ENCODE measurements at regions not wholly inside any gene's neighbourhood (a gene's known extent, or its start where the extent isn't known, plus 50 kb on each side); places are given as distances from the start of the nearest gene placed in this dataset.

GRCh38 chr20:12225898-12226297 is 308.2 kb downstream of the BTBD3 start:
- no peaks in the 10 kb centered on the region for H3K36me3 ChIP-seq (ENCODE audit: control insufficient read depth in 2 of 2, extremely low read depth in 1 of 2, insufficient read depth in 2 of 2, low read length in 2 of 2)
- no peaks in the 10 kb centered on the region for H3K9me3 ChIP-seq (ENCODE audit: control insufficient read depth, low read depth, low read length)
- H3K9ac ChIP-seq (ENCODE audit: control insufficient read depth, extremely low read depth, insufficient read depth, low read length) = no peak overlapping the region
- dilution Hi-C loops (cut with MboI; ENCODE audit: extremely low pct_ligation_motif_present, low sequenced_read_pairs) = no loop called here
- no peak overlapping the region for H3K27ac ChIP-seq (ENCODE audit: control insufficient read depth, insufficient read depth, low read length)
- H2AFZ ChIP-seq (ENCODE audit: control insufficient read depth, low read length) = no peak overlapping the region
- no peak overlapping the region for H3K4me3 ChIP-seq (ENCODE audit: control insufficient read depth in 2 of 3, extremely low read depth in 1 of 3, insufficient read depth in 2 of 3, low read depth in 1 of 3, low read length in 3 of 3)
- H3K4me1 ChIP-seq (ENCODE audit: control insufficient read depth, extremely low read depth, insufficient read depth, low read length) = no peaks in the 10 kb centered on the region
- H3K27me3 ChIP-seq (ENCODE audit: control insufficient read depth, extremely low read depth, insufficient read depth, low read length) = no peaks in the 10 kb centered on the region
- H3K4me2 ChIP-seq (ENCODE audit: control insufficient read depth, extremely low read depth, insufficient read depth, low read depth, low read length) = no peak overlapping the region
- no peak for TF ChIP-seq EZH2 (IDR thresholded peaks at IDR 0.05; ENCODE audit: low read length)
- H4K20me1 ChIP-seq (ENCODE audit: control insufficient read depth, extremely low read depth, insufficient read depth, low read length) = no peaks in the 10 kb centered on the region
- H3K9me1 ChIP-seq (ENCODE audit: control insufficient read depth, extremely low read depth, insufficient read depth, low read length) = no peaks in the 10 kb centered on the region
- DNase-seq (ENCODE audit: low read depth, low spot score) (no peak), FAIRE-seq (no peak)
- no peaks in the 10 kb centered on the region for H3K79me2 ChIP-seq (ENCODE audit: control insufficient read depth, insufficient read depth, low read length)

- H3K4me2 ChIP-seq (ENCODE audit: control insufficient read depth, extremely low read depth, insufficient read depth, low read depth, low read length) = no peak overlapping the region
- no peaks in the 10 kb centered on the region for H4K20me1 ChIP-seq (ENCODE audit: control insufficient read depth, extremely low read depth, insufficient read depth, low read length)
- no peak overlapping the region for H3K4me3 ChIP-seq (ENCODE audit: control insufficient read depth in 2 of 3, extremely low read depth in 1 of 3, insufficient read depth in 2 of 3, low read depth in 1 of 3, low read length in 3 of 3)
- H3K27ac ChIP-seq (ENCODE audit: control insufficient read depth, insufficient read depth, low read length) = no peak overlapping the region
- FAIRE-seq = no peak
- no peaks in the 10 kb centered on the region for H3K9me1 ChIP-seq (ENCODE audit: control insufficient read depth, extremely low read depth, insufficient read depth, low read length)
- DNase-seq (ENCODE audit: low read depth, low spot score) = no peak
- H2AFZ ChIP-seq (ENCODE audit: control insufficient read depth, low read length) = no peak overlapping the region
- dilution Hi-C loops (cut with MboI; ENCODE audit: extremely low pct_ligation_motif_present, low sequenced_read_pairs) = no loop called here
- H3K4me1 ChIP-seq (ENCODE audit: control insufficient read depth, extremely low read depth, insufficient read depth, low read length) = no peaks in the 10 kb centered on the region
- H3K9me3 ChIP-seq (ENCODE audit: control insufficient read depth, low read depth, low read length) = no peaks in the 10 kb centered on the region
- no peak overlapping the region for H3K9ac ChIP-seq (ENCODE audit: control insufficient read depth, extremely low read depth, insufficient read depth, low read length)
- no peaks in the 10 kb centered on the region for H3K27me3 ChIP-seq (ENCODE audit: control insufficient read depth, extremely low read depth, insufficient read depth, low read length)
- no peaks in the 10 kb centered on the region for H3K36me3 ChIP-seq (ENCODE audit: control insufficient read depth in 2 of 2, extremely low read depth in 1 of 2, insufficient read depth in 2 of 2, low read length in 2 of 2)
- TF ChIP-seq EZH2 (IDR thresholded peaks at IDR 0.05; ENCODE audit: low read length) (no peak), CTCF (optimal IDR thresholded peaks at IDR 0.05 in 1 of 3, IDR thresholded peaks at IDR 0.05 in 1 of 3, conservative IDR thresholded peaks at IDR 0.05 in 1 of 3; ENCODE audit: extremely low read depth in 1 of 3, insufficient read depth in 2 of 3, low read length in 3 of 3) (no peak)
- no peaks in the 10 kb centered on the region for H3K79me2 ChIP-seq (ENCODE audit: control insufficient read depth, insufficient read depth, low read length)
Measured at GRCh38 chr20:12229891-12230290, 312.2 kb downstream of the BTBD3 start.

GRCh38 chr20:12237772-12238171 is 320.1 kb downstream of the BTBD3 start:
- H3K4me1 ChIP-seq (ENCODE audit: control insufficient read depth, extremely low read depth, insufficient read depth, low read length) = no peaks in the 10 kb centered on the region
- TF ChIP-seq EZH2 (IDR thresholded peaks at IDR 0.05; ENCODE audit: low read length) = no peak
- no peak for TF ChIP-seq CTCF (optimal IDR thresholded peaks at IDR 0.05 in 1 of 3, IDR thresholded peaks at IDR 0.05 in 1 of 3, conservative IDR thresholded peaks at IDR 0.05 in 1 of 3; ENCODE audit: extremely low read depth in 1 of 3, insufficient read depth in 2 of 3, low read length in 3 of 3)
- no peak overlapping the region for H3K27ac ChIP-seq (ENCODE audit: control insufficient read depth, insufficient read depth, low read length)
- no peaks in the 10 kb centered on the region for H3K79me2 ChIP-seq (ENCODE audit: control insufficient read depth, insufficient read depth, low read length)
- H3K9me1 ChIP-seq (ENCODE audit: control insufficient read depth, extremely low read depth, insufficient read depth, low read length) = no peaks in the 10 kb centered on the region
- dilution Hi-C loops (cut with MboI; ENCODE audit: extremely low pct_ligation_motif_present, low sequenced_read_pairs) = no loop called here
- no peak overlapping the region for H2AFZ ChIP-seq (ENCODE audit: control insufficient read depth, low read length)
- H3K4me3 ChIP-seq (ENCODE audit: control insufficient read depth in 2 of 3, extremely low read depth in 1 of 3, insufficient read depth in 2 of 3, low read depth in 1 of 3, low read length in 3 of 3) = no peak overlapping the region
- no peaks in the 10 kb centered on the region for H3K9me3 ChIP-seq (ENCODE audit: control insufficient read depth, low read depth, low read length)
- no peak for DNase-seq (ENCODE audit: low read depth, low spot score)
- FAIRE-seq = no peak
- H3K36me3 ChIP-seq (ENCODE audit: control insufficient read depth in 2 of 2, extremely low read depth in 1 of 2, insufficient read depth in 2 of 2, low read length in 2 of 2) = no peaks in the 10 kb centered on the region
- H3K4me2 ChIP-seq (ENCODE audit: control insufficient read depth, extremely low read depth, insufficient read depth, low read depth, low read length) = no peak overlapping the region
- no peaks in the 10 kb centered on the region for H4K20me1 ChIP-seq (ENCODE audit: control insufficient read depth, extremely low read depth, insufficient read depth, low read length)
- H3K9ac ChIP-seq (ENCODE audit: control insufficient read depth, extremely low read depth, insufficient read depth, low read length) = no peak overlapping the region
- no peaks in the 10 kb centered on the region for H3K27me3 ChIP-seq (ENCODE audit: control insufficient read depth, extremely low read depth, insufficient read depth, low read length)
